GM18507 (cell line): ENCODE measurements at regions not wholly inside any gene's neighbourhood (a gene's known extent, or its start where the extent isn't known, plus 50 kb on each side); places are given as distances from the start of the nearest gene placed in this dataset.
"Not testable (repeated sequence)": the region's sequence is repeated elsewhere in the genome, so short reads cannot be mapped to it uniquely, and the experiment has no call there.

Experiments
- DNase-seq: peaks from one replicate; pipeline ENCODE4 v3.0.0; 2011; ENCODE audit warnings: low read depth; ENCODE audit not compliant: insufficient read length; ENCODE audit errors: extremely low spot score
- FAIRE-seq: peaks from 2 replicates; lab custom pipeline; 2011; peaks lifted over from hg19 to GRCh38; lab: Jason Lieb, UNC

DNA sequence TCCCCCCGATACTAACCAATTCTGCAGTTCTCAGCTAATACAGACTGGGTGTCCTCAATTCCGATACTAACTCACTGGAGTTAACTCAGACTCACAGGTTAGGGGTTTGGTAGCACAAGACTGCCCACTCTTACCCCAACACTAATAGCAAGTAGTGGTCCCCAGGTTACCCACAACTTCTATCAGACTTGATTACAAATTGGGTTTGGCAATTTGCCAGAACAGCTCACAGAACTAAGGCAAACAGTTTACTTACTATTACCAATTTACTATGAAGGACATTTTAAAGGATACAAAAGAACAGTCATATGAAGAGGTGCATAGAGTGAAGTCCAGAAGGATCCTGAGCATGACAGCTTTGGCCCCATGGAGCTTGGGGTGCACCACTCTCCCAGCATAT lies 201.8 kb upstream of the VCX start:
- DNase-seq (no peak), FAIRE-seq (no peak)

GRCh38 chrX:7640392-7640791 lies 202.6 kb upstream of the VCX start:
- FAIRE-seq, result no peak
- DNase-seq, result no peak

GRCh38 chrX:7638078-7638710 lies 204.8 kb upstream of the VCX start:
- DNase-seq (no peak), FAIRE-seq (no peak)

DNA sequence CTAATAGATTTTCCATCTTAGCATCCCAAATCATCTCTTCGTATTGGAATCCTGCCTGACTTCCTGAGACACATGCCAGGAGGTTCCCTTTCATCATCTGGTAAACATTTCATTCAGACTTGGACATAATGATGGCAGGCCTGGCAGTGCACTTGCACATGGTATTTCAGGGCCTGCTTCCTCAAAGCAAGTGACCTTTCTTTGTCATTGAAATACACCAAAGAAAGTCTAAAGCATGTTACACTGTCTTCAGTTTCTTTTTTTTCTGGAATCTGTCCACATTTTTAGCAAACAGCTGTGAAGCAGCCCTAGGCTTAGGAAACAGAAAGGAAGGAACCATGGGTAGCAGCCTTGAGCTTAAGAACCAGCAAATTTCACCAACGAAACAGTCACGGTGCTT lies 205.9 kb upstream of the VCX start:
- FAIRE-seq, result no peak
- no peak for DNase-seq

GRCh38 chrX:7635604-7636003 lies 207.4 kb upstream of the VCX start:
- DNase-seq, result no peak

GRCh38 chrX:7620560-7620959 lies 222.4 kb upstream of the VCX start:
- no peak for FAIRE-seq

More at GRCh38 chrX:7635604-7636003, 207.4 kb upstream of the VCX start:
- FAIRE-seq, result no peak

DNA sequence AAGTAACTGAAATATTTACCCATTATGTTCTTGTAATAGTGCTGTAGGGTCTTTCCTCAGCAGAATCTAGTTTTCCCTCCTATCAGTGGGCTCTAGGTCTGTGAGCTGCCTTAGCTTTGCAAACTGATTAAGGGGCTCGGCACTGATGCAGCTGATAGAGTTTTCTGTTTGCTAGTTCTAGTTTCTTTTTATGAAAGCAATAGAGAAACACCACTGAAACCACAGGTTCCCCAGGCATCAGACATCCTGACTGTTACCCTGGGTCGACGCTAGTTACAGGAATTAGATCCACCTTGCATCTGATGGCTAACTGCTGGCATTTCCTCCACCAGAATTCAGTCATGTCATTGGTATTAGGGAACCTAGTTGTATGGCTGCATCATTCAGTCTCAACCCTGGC lies 225.0 kb upstream of the VCX start:
- FAIRE-seq (no peak), DNase-seq (no peak)

More at GRCh38 chrX:7620560-7620959, 222.4 kb upstream of the VCX start:
- DNase-seq, result no peak

- FAIRE-seq (no peak), DNase-seq (no peak)
Observed at GRCh38 chrX:7614616-7615015, 228.4 kb upstream of the VCX start.

DNA sequence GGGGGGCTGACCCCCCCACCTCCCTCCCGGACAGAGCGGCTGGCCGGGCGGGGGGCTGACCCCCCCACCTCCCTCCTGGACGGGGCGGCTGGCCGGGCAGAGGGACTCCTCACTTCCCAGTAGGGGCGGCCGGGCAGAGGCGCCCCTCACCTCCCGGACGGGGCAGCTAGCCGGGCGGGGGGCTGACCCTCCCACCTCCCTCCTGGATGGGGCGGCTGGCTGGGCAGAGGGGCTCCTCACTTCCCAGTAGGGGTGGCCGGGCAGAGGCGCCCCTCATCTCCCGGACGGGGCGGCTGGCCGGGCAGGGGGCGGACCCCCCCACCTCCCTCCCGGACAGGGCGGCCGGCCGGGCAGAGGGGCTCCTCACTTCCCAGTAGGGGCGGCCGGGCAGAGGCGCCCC lies 234.3 kb upstream of the VCX start:
- FAIRE-seq, result not testable (repeated sequence)

DNA sequence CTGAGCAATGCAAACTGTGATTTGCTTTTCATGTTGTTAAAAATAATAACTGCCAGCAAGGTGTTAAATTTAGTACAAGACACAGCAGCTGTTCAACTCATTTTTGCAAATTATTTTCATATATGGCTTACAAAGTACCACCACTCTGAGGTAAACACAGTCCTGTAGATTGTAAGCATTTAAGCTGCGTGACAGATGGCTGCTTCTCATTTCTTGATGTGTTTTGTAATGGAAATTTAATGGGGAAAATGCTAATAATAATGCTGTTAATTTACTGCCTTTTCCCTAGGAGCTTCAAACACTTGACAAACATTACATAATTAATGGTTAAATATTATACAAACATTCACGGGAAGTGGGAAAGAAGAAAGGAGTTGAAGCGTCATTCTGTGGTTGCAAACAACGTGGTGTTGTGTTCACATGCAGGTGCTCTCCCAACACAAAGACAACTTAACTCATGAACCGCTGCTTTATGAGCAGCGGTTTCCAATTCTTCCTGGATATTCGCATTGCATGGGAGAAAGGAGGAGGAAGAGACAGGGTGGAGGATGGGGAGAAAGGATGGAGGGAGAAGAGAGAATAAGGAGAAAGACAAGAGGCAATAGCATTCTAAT lies 236.8 kb upstream of the VCX start:
- FAIRE-seq (no peak), DNase-seq (no peak)

More for the DNA sequence above, 234.3 kb upstream of the VCX start:
- not testable (repeated sequence) for DNase-seq

- FAIRE-seq (no peak), DNase-seq (no peak)
Observed at GRCh38 chrX:7603387-7603786, 239.6 kb upstream of the VCX start.

DNA sequence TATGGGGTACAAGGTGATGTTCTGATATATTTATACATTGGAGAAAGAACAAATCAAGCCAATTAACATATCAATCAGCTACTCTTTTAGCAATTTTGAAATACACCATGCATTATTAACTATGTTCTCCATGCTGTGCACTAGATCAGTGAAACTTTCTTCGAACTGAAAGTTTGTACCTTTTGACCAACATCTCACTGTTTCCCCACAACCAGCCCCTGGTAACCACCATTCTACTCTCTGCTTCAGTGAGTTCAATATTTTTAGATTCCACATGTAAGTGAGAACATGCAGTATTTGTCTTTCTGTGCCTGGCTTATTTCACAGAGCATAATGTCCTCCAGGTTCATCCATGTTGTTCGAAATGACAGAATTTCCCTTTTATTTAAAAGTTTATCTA lies 246.1 kb upstream of the VCX start:
- FAIRE-seq (no peak), DNase-seq (no peak)

GRCh38 chrX:7593370-7593769 lies 249.6 kb upstream of the VCX start:
- DNase-seq, FAIRE-seq: not testable (repeated sequence)

DNA sequence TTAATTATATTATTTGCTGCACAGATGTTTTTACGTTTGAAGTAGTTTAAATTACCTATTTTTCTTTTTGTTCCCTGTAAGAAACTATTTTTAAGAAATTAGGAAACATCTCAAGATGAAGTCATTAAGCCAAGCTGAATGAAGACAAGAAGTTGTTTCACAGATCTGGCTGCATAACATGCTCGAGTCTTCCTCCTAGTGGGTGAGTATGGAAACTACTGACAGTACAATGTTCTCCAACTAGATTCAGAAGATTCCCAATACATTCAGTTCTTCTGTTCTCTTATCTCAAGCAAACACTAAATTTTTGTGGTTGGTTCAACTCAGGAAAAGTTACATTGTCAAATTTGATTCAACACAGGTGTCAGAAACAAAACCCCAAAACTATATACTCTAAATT lies 256.8 kb upstream of the VCX start:
- peak; percentile 48 for FAIRE-seq
- no peak for DNase-seq

DNA sequence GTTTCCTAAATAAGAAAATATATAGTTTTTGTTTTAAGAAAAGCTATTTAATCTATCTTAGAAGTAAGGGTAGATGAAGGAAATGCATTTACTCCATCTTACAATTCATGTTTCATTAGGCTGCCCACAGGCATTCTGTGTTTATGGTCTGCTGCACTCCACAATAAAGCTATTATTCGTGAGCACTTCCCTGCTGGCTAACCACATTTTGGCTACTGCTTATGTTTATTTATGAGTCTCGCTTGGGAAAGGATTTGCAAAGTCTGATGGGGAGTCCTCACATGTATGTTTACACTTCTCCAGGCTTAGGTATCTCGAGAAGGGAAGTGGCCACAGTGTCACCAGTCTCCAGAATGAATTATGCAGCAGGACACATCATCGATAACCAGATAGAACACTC lies 260.8 kb upstream of the VCX start:
- no peak for FAIRE-seq

DNA sequence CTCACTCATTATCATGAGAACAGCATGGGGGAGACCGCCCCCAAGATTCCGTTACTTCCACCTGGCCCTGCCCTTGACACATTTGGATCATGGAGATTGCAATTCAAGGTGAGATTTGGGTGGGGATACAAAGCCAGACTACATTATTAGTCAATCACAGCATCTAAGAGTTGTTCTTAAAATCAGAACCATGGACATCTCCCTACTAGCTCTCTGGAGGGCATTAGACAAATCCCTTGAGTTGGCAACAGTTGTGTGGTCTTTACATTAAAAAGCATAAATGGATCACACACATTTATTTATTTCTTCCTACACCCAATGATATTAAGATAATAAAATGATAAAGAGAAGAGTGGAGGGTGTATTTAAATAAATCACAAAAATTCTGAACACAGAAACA lies 262.8 kb upstream of the VCX start:
- FAIRE-seq (no peak), DNase-seq (no peak)

More for the DNA sequence above, 260.8 kb upstream of the VCX start:
- DNase-seq, result no peak

DNA sequence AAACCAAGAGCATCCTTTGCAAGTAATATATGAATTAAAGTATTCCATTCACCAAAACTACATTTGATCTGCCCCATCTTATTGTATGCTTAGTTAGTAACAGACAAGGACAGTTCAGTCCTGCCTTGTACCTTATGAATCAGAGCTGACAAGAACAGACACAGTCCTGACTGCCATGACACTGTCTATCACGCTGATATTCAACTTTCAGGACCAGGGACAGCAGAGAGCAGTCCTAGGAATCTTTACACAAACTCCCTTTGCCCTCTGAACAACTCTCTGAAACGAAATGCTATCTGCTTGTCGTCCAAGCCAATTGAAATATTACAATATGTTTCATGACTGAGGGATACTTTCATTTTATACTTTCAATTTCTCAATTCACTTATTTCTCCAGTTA lies 268.6 kb upstream of the VCX start:
- FAIRE-seq (peak; percentile 55), DNase-seq (no peak)

DNA sequence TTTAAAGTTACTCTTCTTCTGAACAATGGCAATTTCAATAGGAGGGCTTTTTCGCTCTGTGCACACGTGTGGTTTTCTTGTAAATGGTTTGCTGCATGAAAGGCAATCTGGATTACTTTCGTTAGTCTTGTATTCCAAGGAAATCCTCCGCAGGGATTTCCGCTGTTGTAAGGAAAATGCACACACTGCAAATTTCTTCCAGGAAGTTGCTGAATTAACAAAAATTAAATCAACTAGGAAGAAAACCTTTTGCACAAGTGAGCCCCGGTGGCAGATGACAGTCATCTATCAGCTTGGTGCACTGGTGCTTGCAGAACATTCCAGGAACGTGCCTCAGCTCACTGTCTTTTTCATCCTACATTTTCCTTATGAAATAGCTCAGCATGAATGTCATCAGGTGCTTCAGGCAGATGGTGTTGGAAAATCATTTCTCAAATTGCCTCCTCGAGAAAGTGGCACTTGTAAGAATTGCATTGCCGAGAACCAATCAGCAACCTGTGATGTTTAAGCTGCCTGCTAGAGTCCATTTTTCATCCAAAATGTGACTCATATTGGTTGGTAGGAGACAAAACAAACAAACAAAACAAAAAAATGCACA lies 272.4 kb upstream of the VCX start:
- FAIRE-seq, result no peak
- DNase-seq, result no peak

GRCh38 chrX:7568597-7568996 lies 274.4 kb upstream of the VCX start:
- DNase-seq (no peak), FAIRE-seq (no peak)

GRCh38 chrX:7568130-7568529 lies 274.8 kb upstream of the VCX start:
- DNase-seq, result no peak

DNA sequence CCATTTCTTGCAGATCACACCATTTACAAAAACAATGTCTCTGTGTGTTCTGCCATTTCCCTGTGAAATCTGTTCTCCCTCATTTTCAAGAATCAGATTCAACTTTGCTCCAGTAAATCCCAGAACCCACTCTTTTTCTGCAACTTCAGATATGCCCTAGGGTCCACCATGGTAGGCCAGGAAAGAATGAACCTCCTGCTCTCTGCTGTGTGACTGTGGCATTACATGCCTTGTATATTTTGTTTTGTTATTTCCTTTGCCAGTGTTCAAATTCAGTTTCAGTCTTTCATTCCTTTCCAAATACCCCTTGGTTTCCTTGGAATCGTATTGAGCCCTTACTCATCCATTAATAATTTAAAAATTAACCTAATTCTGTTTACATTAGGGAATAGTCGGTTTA lies 290.2 kb upstream of the VCX start:
- DNase-seq, result no peak
- FAIRE-seq, result no peak

More at GRCh38 chrX:7568130-7568529, 274.8 kb upstream of the VCX start:
- no peak for FAIRE-seq
